PFSK-1 (cell line): ENCODE measurements at regions not wholly inside any gene's neighbourhood (a gene's known extent, or its start where the extent isn't known, plus 50 kb on each side); places are given as distances from the start of the nearest gene placed in this dataset.

Experiments used
- FOXP2 ChIP-seq: optimal IDR thresholded peaks from 2 replicates; pipeline ENCODE3; 2011; ENCODE audit warnings: borderline replicate concordance, control low read depth, inconsistent platforms; ENCODE audit not compliant: insufficient read depth; ENCODE audit errors: extremely low read length, extremely low read depth
- POLR2AphosphoS5 ChIP-seq: IDR thresholded peaks from 2 replicates; pipeline ENCODE4 v1.6.1; 2012; ENCODE audit warnings: low read depth, mild to moderate bottlenecking, control low read depth, low read length, moderate library complexity
- TAF1 ChIP-seq: IDR thresholded peaks from 2 replicates; pipeline ENCODE4 v1.6.1; 2012; ENCODE audit warnings: low read length, control low read depth, borderline replicate concordance; ENCODE audit not compliant: insufficient read depth
- TF ChIP-seq, protein P1 (sequence below), 2 experiments: IDR thresholded peaks; 2 replicates each; pipeline versions ENCODE4 v1.6.1 to v1.8.0; 2011 to 2012; ENCODE audit warnings: low read depth in 2 of 2, low read length in 2 of 2, control low read depth in 1 of 2, inconsistent platforms in 1 of 2, mild to moderate bottlenecking in 1 of 2, moderate library complexity in 1 of 2; ENCODE audit not compliant: insufficient read depth in 1 of 2

DNA sequence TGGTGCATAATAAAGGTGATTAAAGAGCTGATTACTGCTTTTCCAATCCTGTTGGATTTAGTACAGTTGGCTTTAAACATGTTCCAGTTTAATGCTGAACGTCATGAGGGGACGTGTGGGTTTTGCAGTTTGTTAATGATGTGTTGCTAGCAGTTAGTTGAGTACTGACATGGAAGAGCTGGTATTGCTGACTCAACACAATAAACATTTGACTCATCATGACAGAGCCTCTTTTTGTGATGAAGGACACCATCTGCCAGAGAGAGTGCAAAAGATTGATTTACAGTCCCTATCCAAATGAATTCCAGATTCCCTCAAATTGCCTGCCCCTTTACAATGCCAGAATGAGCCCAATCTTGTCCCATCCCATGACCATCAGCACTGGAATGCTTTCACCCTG is 346.2 kb upstream of the PRICKLE1 start:
- TF ChIP-seq, protein P1, sequence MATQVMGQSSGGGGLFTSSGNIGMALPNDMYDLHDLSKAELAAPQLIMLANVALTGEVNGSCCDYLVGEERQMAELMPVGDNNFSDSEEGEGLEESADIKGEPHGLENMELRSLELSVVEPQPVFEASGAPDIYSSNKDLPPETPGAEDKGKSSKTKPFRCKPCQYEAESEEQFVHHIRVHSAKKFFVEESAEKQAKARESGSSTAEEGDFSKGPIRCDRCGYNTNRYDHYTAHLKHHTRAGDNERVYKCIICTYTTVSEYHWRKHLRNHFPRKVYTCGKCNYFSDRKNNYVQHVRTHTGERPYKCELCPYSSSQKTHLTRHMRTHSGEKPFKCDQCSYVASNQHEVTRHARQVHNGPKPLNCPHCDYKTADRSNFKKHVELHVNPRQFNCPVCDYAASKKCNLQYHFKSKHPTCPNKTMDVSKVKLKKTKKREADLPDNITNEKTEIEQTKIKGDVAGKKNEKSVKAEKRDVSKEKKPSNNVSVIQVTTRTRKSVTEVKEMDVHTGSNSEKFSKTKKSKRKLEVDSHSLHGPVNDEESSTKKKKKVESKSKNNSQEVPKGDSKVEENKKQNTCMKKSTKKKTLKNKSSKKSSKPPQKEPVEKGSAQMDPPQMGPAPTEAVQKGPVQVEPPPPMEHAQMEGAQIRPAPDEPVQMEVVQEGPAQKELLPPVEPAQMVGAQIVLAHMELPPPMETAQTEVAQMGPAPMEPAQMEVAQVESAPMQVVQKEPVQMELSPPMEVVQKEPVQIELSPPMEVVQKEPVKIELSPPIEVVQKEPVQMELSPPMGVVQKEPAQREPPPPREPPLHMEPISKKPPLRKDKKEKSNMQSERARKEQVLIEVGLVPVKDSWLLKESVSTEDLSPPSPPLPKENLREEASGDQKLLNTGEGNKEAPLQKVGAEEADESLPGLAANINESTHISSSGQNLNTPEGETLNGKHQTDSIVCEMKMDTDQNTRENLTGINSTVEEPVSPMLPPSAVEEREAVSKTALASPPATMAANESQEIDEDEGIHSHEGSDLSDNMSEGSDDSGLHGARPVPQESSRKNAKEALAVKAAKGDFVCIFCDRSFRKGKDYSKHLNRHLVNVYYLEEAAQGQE (IDR thresholded peaks at IDR 0.05; ENCODE audit: insufficient read depth in 1 of 2, low read depth in 2 of 2, low read length in 2 of 2), result no peak
- TF ChIP-seq POLR2AphosphoS5 (no peak), TAF1 (no peak), FOXP2 (no peak)
